ENCODE measurements at regions not wholly inside any gene's neighbourhood (a gene's known extent, or its start where the extent isn't known, plus 50 kb on each side); places are given as distances from the start of the nearest gene placed in this dataset.
"Not testable (repeated sequence)": the region's sequence is repeated elsewhere in the genome, so short reads cannot be mapped to it uniquely, and the experiment has no call there.

- DNase-seq (ENCODE audit: low read depth), result not testable (repeated sequence)
Observed at GRCh38 chr1:234791615-234792014, 181.6 kb upstream of the IRF2BP2 start.

GRCh38 chr1:234790333-234790732 is 180.4 kb upstream of the IRF2BP2 start:
- not testable (repeated sequence) for DNase-seq (ENCODE audit: low read depth)

GRCh38 chr1:234787011-234787584 is 177.1 kb upstream of the IRF2BP2 start:
- DNase-seq (ENCODE audit: low read depth), result not testable (repeated sequence)

GRCh38 chr1:234785922-234786321 is 175.9 kb upstream of the IRF2BP2 start:
- not testable (repeated sequence) for DNase-seq (ENCODE audit: low read depth)

- DNase-seq (ENCODE audit: low read depth), result not testable (repeated sequence)
Observed at GRCh38 chr1:234785471-234785919, 175.5 kb upstream of the IRF2BP2 start.

- DNase-seq (ENCODE audit: low read depth), result not testable (repeated sequence)
Observed at GRCh38 chr1:234784108-234784507, 174.1 kb upstream of the IRF2BP2 start.

GRCh38 chr1:234782791-234783190 is 172.8 kb upstream of the IRF2BP2 start:
- DNase-seq (ENCODE audit: low read depth), result no peak

GRCh38 chr1:234782105-234782751 is 172.2 kb upstream of the IRF2BP2 start:
- no peak for DNase-seq (ENCODE audit: low read depth)

GRCh38 chr1:234781241-234782065 is 171.5 kb upstream of the IRF2BP2 start:
- no peak for DNase-seq (ENCODE audit: low read depth)

GRCh38 chr1:234780531-234781162 is 170.7 kb upstream of the IRF2BP2 start:
- DNase-seq (ENCODE audit: low read depth), result no peak

GRCh38 chr1:234780112-234780511 is 170.1 kb upstream of the IRF2BP2 start:
- DNase-seq (ENCODE audit: low read depth), result no peak

GRCh38 chr1:234779600-234779999 is 169.6 kb upstream of the IRF2BP2 start:
- DNase-seq (ENCODE audit: low read depth), result not testable (repeated sequence)

GRCh38 chr1:234779160-234779538 is 169.2 kb upstream of the IRF2BP2 start:
- no peak for DNase-seq (ENCODE audit: low read depth)

GRCh38 chr1:234778221-234779159 is 168.5 kb upstream of the IRF2BP2 start:
- DNase-seq (ENCODE audit: low read depth), result no peak

GRCh38 chr1:234777856-234778220 is 167.9 kb upstream of the IRF2BP2 start:
- no peak for DNase-seq (ENCODE audit: low read depth)

GRCh38 chr1:234776876-234777855 is 167.2 kb upstream of the IRF2BP2 start:
- no peak for DNase-seq (ENCODE audit: low read depth)

- no peak for DNase-seq (ENCODE audit: low read depth)
Observed at GRCh38 chr1:234776256-234776875, 166.4 kb upstream of the IRF2BP2 start.

- DNase-seq (ENCODE audit: low read depth), result no peak
Observed at GRCh38 chr1:234775477-234776246, 165.7 kb upstream of the IRF2BP2 start.

GRCh38 chr1:234774971-234775370 is 165.0 kb upstream of the IRF2BP2 start:
- DNase-seq (ENCODE audit: low read depth), result no peak

Data from fibroblast of the conjunctiva (primary cell).